DOHH2 (cell line): ENCODE measurements at regions not wholly inside any gene's neighbourhood (a gene's known extent, or its start where the extent isn't known, plus 50 kb on each side); places are given as distances from the start of the nearest gene placed in this dataset.

Experiments used
- EZH2phosphoT487 ChIP-seq: fragments of 200-600 bp; sonication (generic); IDR thresholded peaks from 2 replicates; pipeline ENCODE4 v1.6.1; 2017; ENCODE audit warnings: borderline replicate concordance, mild to moderate bottlenecking, antibody characterized with exemption, low read length, moderate library complexity, mixed read lengths
- TF ChIP-seq, protein P1 (sequence below): fragments of 200-600 bp; sonication (generic); IDR thresholded peaks from one replicate; pipeline ENCODE4 v1.5.1; 2014; ENCODE audit warnings: antibody characterized with exemption, mild to moderate bottlenecking, low read depth, low read length; ENCODE audit not compliant: poor library complexity, severe bottlenecking

DNA sequence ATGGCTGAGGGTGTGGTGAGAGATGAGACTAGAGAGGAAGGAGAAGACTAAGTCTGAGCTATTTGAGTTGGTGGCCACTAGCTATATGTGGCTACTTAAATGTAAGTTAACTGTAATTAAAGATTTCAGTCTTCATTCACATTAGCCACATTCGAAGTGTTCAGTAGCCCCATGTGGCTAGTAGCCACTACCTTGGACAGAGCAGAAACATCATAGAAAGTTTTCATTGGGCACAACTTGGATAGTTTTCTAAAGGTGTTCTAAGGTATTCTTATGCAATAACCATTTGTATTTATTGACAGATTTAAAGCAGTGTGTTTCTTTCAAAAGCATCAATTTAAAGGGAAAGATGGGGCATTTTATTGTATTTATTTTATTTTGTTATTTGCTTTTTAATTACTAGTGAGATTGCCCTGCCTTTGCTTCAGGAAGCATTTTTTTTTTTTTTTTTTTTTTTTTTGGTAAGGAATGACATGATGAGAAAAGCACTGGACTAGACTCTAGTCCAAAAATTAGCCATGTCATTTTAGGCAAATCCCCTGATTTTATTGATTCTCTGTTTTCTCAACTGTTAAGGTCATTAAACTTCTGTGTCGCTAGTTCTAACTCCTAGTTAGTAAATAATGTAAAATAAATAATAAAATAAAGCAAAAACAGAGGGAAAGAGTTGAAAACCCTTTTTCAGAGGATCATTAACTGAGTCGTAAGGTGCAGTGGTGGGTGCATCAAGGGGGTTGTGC lies 153.0 kb upstream of the ROBO2 start:
- TF ChIP-seq EZH2phosphoT487, result no peak
- TF ChIP-seq, protein P1, sequence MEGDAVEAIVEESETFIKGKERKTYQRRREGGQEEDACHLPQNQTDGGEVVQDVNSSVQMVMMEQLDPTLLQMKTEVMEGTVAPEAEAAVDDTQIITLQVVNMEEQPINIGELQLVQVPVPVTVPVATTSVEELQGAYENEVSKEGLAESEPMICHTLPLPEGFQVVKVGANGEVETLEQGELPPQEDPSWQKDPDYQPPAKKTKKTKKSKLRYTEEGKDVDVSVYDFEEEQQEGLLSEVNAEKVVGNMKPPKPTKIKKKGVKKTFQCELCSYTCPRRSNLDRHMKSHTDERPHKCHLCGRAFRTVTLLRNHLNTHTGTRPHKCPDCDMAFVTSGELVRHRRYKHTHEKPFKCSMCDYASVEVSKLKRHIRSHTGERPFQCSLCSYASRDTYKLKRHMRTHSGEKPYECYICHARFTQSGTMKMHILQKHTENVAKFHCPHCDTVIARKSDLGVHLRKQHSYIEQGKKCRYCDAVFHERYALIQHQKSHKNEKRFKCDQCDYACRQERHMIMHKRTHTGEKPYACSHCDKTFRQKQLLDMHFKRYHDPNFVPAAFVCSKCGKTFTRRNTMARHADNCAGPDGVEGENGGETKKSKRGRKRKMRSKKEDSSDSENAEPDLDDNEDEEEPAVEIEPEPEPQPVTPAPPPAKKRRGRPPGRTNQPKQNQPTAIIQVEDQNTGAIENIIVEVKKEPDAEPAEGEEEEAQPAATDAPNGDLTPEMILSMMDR, result no peak
